IMR-90 (cell line): ENCODE measurements at regions not wholly inside any gene's neighbourhood (a gene's known extent, or its start where the extent isn't known, plus 50 kb on each side); places are given as distances from the start of the nearest gene placed in this dataset.

ENCODE experiments used
- ATAC-seq: fragments of 200-7000 bp; cut with Tn5 transposase; 2 replicates; pipeline ENCODE4 v1.9.1; 2020; ENCODE audit warnings: low read depth, mild to moderate bottlenecking, moderate library complexity
- BruUV-seq: library from RNA; stranded (reverse); fragments of 400-500 nt; replicated peaks from 2 replicates; lab custom pipeline; 2021; lab: Mats Ljungman, UMichigan
- CTCF ChIA-PET: fragments of 300-600 bp; formaldehyde crosslinking; extraction: SDS; loops from one replicate; lab custom pipeline; 2021; ENCODE audit warnings: antibody characterized with exemption; lab: Yijun Ruan, JAX
- POLR2A ChIA-PET: fragments of 300-600 bp; sonication (Branson Sonifier 250); formaldehyde crosslinking; loops from one replicate; lab custom pipeline; 2022; ENCODE audit warnings: antibody characterized with exemption; ENCODE audit not compliant: unreplicated experiment; lab: Charles Lee
- DNase-seq: peaks from one replicate; pipeline ENCODE4 v3.0.0; 2013
- H2AFZ ChIP-seq: replicated peaks from 2 replicates; pipeline ENCODE3; 2013; ENCODE audit warnings: low read length, mild to moderate bottlenecking; ENCODE audit not compliant: poor library complexity
- H2AK5ac ChIP-seq: 2 replicates; pipeline ENCODE4 v1.6.1; 2013; ENCODE audit warnings: low read depth, low read length, inconsistent platforms
- H2AK9ac ChIP-seq: replicated peaks from 2 replicates; pipeline ENCODE3; 2013; ENCODE audit warnings: mild to moderate bottlenecking, low read depth, low read length, moderate library complexity; ENCODE audit not compliant: poor library complexity
- H2BK120ac ChIP-seq: 2 replicates; pipeline ENCODE4 v1.6.1; 2013; ENCODE audit warnings: low read depth, low read length, inconsistent platforms
- H2BK15ac ChIP-seq: 3 replicates; pipeline ENCODE4 v1.6.1; 2013; ENCODE audit warnings: low read depth, low read length, inconsistent platforms
- H2BK20ac ChIP-seq: 2 replicates; pipeline ENCODE4 v1.6.1; 2013; ENCODE audit warnings: low read depth, mild to moderate bottlenecking, inconsistent platforms, low read length, moderate library complexity
- H2BK5ac ChIP-seq: 2 replicates; pipeline ENCODE4 v1.6.1; 2013; ENCODE audit warnings: mild to moderate bottlenecking, low read depth, low read length, inconsistent platforms; ENCODE audit not compliant: poor library complexity, severe bottlenecking
- H3K14ac ChIP-seq: replicated peaks from 2 replicates; pipeline ENCODE4 v1.6.1; 2013; ENCODE audit warnings: low read depth, low read length, inconsistent platforms
- H3K18ac ChIP-seq: 2 replicates; pipeline ENCODE4 v1.6.1; 2013; ENCODE audit warnings: low read depth, low read length, control low read depth
- H3K23ac ChIP-seq: 2 replicates; pipeline ENCODE4 v1.6.1; 2013; ENCODE audit warnings: low read depth, low read length, inconsistent platforms
- H3K27ac ChIP-seq: 2 replicates; pipeline ENCODE4 v1.5.1; 2013; ENCODE audit warnings: mild to moderate bottlenecking, control low read depth, low read length; ENCODE audit not compliant: insufficient read depth
- H3K27me3 ChIP-seq: 2 replicates; pipeline ENCODE4 v1.6.1; 2013; ENCODE audit warnings: low read length; ENCODE audit not compliant: control insufficient read depth, insufficient read depth
- H3K36me3 ChIP-seq: 2 replicates; pipeline ENCODE4 v1.6.1; 2013; ENCODE audit warnings: low read length, mixed read lengths; ENCODE audit not compliant: control insufficient read depth, insufficient read depth
- H3K4ac ChIP-seq: 2 replicates; pipeline ENCODE4 v1.6.1; 2013; ENCODE audit warnings: low read depth, low read length, inconsistent platforms
- H3K4me1 ChIP-seq: 2 replicates; pipeline ENCODE4 v1.6.1; 2013; ENCODE audit warnings: low read length, mixed read lengths; ENCODE audit not compliant: control insufficient read depth, insufficient read depth
- H3K4me2 ChIP-seq: 2 replicates; pipeline ENCODE4 v1.6.1; 2013; ENCODE audit warnings: low read depth, mild to moderate bottlenecking, control low read depth, low read length, moderate library complexity
- H3K4me3 ChIP-seq: 2 replicates; pipeline ENCODE4 v1.5.1; 2013; ENCODE audit warnings: low read depth, mild to moderate bottlenecking, control low read depth, low read length, moderate library complexity; ENCODE audit not compliant: insufficient read depth
- H3K56ac ChIP-seq: 2 replicates; pipeline ENCODE4 v1.6.1; 2013; ENCODE audit warnings: low read length, inconsistent platforms; ENCODE audit not compliant: insufficient read depth; ENCODE audit errors: extremely low read depth
- H3K79me1 ChIP-seq, 2 experiments: 2 replicates each; pipeline ENCODE4 v1.6.1; 2013; ENCODE audit warnings: low read length in 2 of 2, inconsistent platforms in 1 of 2, low read depth in 1 of 2
- H3K9ac ChIP-seq: 2 replicates; pipeline ENCODE4 v1.6.1; 2013; ENCODE audit warnings: low read depth, low read length, control low read depth
- H3K9me1 ChIP-seq: 2 replicates; pipeline ENCODE4 v1.6.1; 2013; ENCODE audit warnings: low read length, inconsistent platforms; ENCODE audit not compliant: insufficient read depth
- H3K9me3 ChIP-seq: 2 replicates; pipeline ENCODE4 v1.6.1; 2013; ENCODE audit warnings: low read length; ENCODE audit not compliant: control insufficient read depth, insufficient read depth
- H4K20me1 ChIP-seq: 2 replicates; pipeline ENCODE4 v1.6.1; 2013; ENCODE audit warnings: low read length, inconsistent platforms; ENCODE audit not compliant: insufficient read depth
- H4K5ac ChIP-seq: 2 replicates; pipeline ENCODE4 v1.6.1; 2013; ENCODE audit warnings: mild to moderate bottlenecking, low read depth, low read length, control low read depth
- H4K8ac ChIP-seq, 2 experiments: 2 replicates each; pipeline ENCODE4 v1.6.1; 2013; ENCODE audit warnings: low read depth in 2 of 2, low read length in 2 of 2, control low read depth in 1 of 2, inconsistent platforms in 1 of 2
- H4K91ac ChIP-seq: 2 replicates; pipeline ENCODE4 v1.6.1; 2013; ENCODE audit warnings: low read depth, low read length, inconsistent platforms; ENCODE audit not compliant: insufficient read depth
- ELK1 ChIP-seq: fragments of 150-350 bp; IDR thresholded peaks from 2 replicates; pipeline ENCODE4 v1.6.1; 2016; ENCODE audit warnings: low read depth, mild to moderate bottlenecking, low read length, moderate library complexity, borderline replicate concordance
- USF2 ChIP-seq: fragments of 150-350 bp; IDR thresholded peaks from 2 replicates; pipeline ENCODE4 v1.6.1; 2017; ENCODE audit warnings: mild to moderate bottlenecking, antibody characterized with exemption, low read length, low read depth
- WGBS, 2 experiments: methylation state at CpG; one replicate each; pipeline versions ENCODE4 v1.1.5 to v1.1.7; 2013; ENCODE audit warnings: missing lambda C conversion rate in 2 of 2; ENCODE audit not compliant: insufficient read length in 1 of 2; ENCODE audit errors: extremely low coverage in 2 of 2; 5-methylcytosine and 5-hydroxymethylcytosine counted together
- dilution Hi-C: fragments of 300-500 bp; cut with HindIII; formaldehyde crosslinking; loops from one replicate; pipeline ENCODE4 v1.14.3; 2018; ENCODE audit warnings: low sequenced_read_pairs; ENCODE audit not compliant: unreplicated experiment
- in situ Hi-C: fragments of 300-500 bp; cut with MboI; formaldehyde crosslinking; loops from 3 replicates; pipeline ENCODE4 v1.14.3; 2019; ENCODE audit warnings: low sequenced_read_pairs, inconsistent platforms, mixed read lengths
- intact Hi-C: fragments of 100-400 bp; cut with micrococcal nuclease; formaldehyde crosslinking; loops from 2 replicates; pipeline ENCODE4 v1.10.0; 2022

GRCh38 chr5:68395302-68395701 lies 179.7 kb downstream of the PIK3R1 start:
- no peak overlapping the region for H3K56ac ChIP-seq
- H2BK15ac ChIP-seq, result no peak overlapping the region
- no peak overlapping the region for H3K18ac ChIP-seq
- H3K27me3 ChIP-seq, result peaks cover 5% of the 10 kb centered on the region; the same call in 1 of the 2 replicates
- H2AK5ac ChIP-seq, result no peak overlapping the region
- DNase-seq, result no peak
- no peak overlapping the region for H3K4me2 ChIP-seq
- no peak overlapping the region for H4K91ac ChIP-seq
- no peak overlapping the region for H3K4me3 ChIP-seq
- no peaks in the 10 kb centered on the region for H3K4me1 ChIP-seq
- no peak overlapping the region for H2BK20ac ChIP-seq
- intact Hi-C loops (no loop called here), in situ Hi-C loops (no loop called here), dilution Hi-C loops (no loop called here)
- no peak overlapping the region for H2BK120ac ChIP-seq
- no peaks in the 10 kb centered on the region for H3K9me1 ChIP-seq
- 89% methylated on average over 3 of the region's 8 CpGs; no CpG with 5 or more reads in 1 of the 2 experiments for WGBS, 2 experiments
- no peak overlapping the region for H4K5ac ChIP-seq
- no peak overlapping the region for H3K4ac ChIP-seq
- CTCF ChIA-PET, result no interaction called here
- no peak overlapping the region for H3K27ac ChIP-seq
- no peak overlapping the region for H3K9ac ChIP-seq
- no peaks in the 10 kb centered on the region for H4K20me1 ChIP-seq
- no peak for ATAC-seq
- TF ChIP-seq ELK1 (no peak), USF2 (no peak)
- POLR2A ChIA-PET, result no interaction called here
- no peak overlapping the region for H4K8ac ChIP-seq
- peaks cover 2% of the 10 kb centered on the region; the same call in 1 of the 2 replicates for H3K9me3 ChIP-seq
- H3K14ac ChIP-seq, result no peak overlapping the region
- no TSS peak for BruUV-seq
- H2AFZ ChIP-seq, result no peak overlapping the region
- H2AK9ac ChIP-seq, result no peak overlapping the region
- H3K36me3 ChIP-seq, result no peaks in the 10 kb centered on the region
- H3K79me1 ChIP-seq, result no peaks in the 10 kb centered on the region
- no peak overlapping the region for H2BK5ac ChIP-seq
- H3K23ac ChIP-seq, result no peak overlapping the region
